GM18951 (cell line): ENCODE measurements at regions not wholly inside any gene's neighbourhood (a gene's known extent, or its start where the extent isn't known, plus 50 kb on each side); places are given as distances from the start of the nearest gene placed in this dataset.

Experiments
- POLR2A ChIP-seq: IDR thresholded peaks from 4 replicates; pipeline ENCODE4 v1.6.1; 2011; ENCODE audit warnings: mild to moderate bottlenecking; ENCODE audit not compliant: insufficient read length, insufficient read depth; ENCODE audit errors: extremely low read depth
- in situ Hi-C: fragments of 300-500 bp; cut with MboI; formaldehyde crosslinking; loops from one replicate; pipeline ENCODE4 v1.12.0; 2022; ENCODE audit warnings: low sequenced_read_pairs, mixed read lengths, inconsistent platforms; ENCODE audit not compliant: unreplicated experiment

- in situ Hi-C loops: loop anchor here (25.0 kb wide), 1 partner anchor 1101 kb away; a partner anchor contains a TSS
- TF ChIP-seq POLR2A: no peak
Measured at GRCh38 chr6:27138406-27138805, 109.1 kb upstream of the PRSS16 start.

- peak; percentile 99 for TF ChIP-seq POLR2A
- in situ Hi-C loops: loop anchor here (25.0 kb wide), 1 partner anchor 1102 kb away; a partner anchor contains a TSS
Measured at GRCh38 chr6:27138837-27139755, 108.4 kb upstream of the PRSS16 start.

DNA sequence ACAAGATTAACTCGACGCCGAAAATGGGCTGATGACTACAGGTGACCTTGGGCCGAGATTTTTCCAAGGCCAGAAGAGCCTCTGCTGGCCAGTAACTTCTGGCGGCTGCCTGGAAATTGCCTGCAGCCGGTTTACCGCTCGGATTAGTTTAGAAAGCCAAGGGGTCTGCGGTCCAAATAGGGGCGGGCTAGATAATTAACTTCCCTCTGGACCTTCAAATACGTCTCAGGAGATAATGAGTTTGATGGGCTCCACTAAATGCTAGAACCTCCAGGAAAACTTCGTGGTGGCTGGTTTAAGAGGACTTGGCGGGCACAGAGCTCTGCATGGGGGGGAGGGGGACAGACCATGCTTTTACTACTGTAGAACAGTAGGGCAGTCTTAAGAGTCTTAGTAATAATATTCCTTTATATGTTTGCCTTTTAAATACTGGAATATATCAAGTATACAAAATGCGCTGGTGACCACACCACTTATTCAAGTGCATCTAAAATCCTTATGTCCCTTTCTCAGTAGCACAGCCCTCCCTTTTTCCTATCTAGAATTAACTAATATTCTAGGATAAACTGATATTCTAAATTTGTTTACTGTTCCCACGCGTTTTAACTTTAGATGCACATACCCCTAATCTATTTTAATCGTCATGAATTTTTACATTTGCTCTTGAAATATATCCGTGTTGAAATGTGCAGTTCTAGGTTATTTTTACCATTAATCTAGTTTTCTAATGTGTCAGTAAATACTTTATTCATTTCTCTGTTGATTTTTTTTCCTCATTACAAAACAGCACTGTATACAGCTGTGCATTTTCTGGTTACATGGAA, 107.5 kb upstream of the PRSS16 start:
- in situ Hi-C loops: loop anchor here (10.0 to 25.0 kb wide), 2 partner anchors 945 to 1103 kb away; a partner anchor contains a TSS
- TF ChIP-seq POLR2A: peak; percentile 29

DNA sequence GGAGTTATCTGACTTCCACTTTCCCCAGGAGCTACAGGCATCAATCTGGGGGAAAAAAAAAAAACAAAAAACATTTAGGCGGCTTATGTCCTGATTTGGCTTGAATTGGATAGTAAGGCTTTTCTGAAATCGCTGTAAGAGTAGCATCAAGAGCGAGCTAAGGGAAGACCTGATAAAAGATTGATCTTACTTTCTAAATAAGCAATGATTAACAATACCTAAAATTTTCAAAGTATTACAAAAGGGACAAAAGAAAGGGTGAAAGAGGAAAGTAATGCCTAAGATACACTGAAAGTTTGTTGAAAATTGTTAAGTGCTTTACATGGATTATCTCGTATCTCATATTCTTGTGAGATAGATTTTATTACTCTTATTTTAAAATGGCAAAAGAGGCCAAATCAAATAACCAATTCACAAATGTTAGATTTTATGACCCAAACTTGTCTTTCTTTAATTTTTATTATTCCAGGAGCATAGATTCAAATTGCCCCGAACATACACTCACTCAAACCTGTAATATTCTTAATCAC, 106.4 kb upstream of the PRSS16 start:
- peak; percentile 28 for TF ChIP-seq POLR2A
- in situ Hi-C loops: loop anchor here (10.0 to 25.0 kb wide), 2 partner anchors 946 to 1104 kb away; a partner anchor contains a TSS

DNA sequence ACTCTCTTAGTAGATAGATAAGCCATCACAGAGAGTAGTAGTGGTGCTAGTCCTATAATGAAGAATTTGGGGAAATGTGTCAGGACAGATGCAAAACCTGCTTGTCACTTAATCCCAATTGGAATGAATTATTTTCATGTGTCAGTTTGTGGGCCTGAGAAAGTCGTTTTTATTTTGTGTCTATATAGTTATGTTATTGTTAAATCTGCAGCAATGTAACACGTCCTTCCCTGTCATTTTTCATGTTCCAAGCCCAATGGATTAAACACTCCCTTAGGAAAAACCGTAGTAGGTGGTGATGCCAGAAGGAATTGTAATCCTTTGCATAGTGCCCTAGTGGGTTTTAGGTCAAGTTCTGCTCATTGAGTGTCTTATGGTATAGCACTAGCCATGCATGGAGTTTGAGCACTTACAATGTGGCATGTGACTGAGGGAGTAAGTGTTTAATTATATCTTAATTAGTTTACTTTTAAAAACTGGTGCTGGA, 105.9 kb upstream of the PRSS16 start:
- TF ChIP-seq POLR2A: no peak

GRCh38 chr6:27143020-27143388, 104.5 kb upstream of the PRSS16 start:
- in situ Hi-C loops: loop anchor here (10.0 to 25.0 kb wide), 2 partner anchors 948 to 1106 kb away; a partner anchor contains a TSS

More for the DNA sequence above, 105.9 kb upstream of the PRSS16 start:
- in situ Hi-C loops: loop anchor here (10.0 to 25.0 kb wide), 2 partner anchors 947 to 1104 kb away; a partner anchor contains a TSS

GRCh38 chr6:27143474-27144026, 104.0 kb upstream of the PRSS16 start:
- no peak for TF ChIP-seq POLR2A
- in situ Hi-C loops: loop anchor here (10.0 to 25.0 kb wide), 2 partner anchors 949 to 1106 kb away; a partner anchor contains a TSS

DNA sequence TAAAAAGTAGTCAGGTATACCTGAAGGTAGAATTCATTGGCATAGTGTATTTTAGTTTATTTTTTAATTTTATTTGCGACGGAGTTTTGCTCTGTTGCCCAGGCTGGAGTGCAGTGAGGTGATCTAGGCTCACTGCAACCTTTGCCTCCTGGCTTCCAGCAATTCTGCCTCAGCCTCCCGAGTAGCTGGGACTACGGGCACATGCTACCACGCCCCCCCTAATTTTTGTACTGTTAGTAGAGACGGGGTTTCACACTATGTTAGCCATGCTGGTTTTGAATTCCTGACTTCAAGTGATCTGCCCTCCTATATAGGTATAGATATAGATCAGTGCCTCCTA, 102.8 kb upstream of the PRSS16 start:
- in situ Hi-C loops: loop anchor here (10.0 to 25.0 kb wide), 2 partner anchors 950 to 1107 kb away; a partner anchor contains a TSS

GRCh38 chr6:27145731-27146455, 101.6 kb upstream of the PRSS16 start:
- TF ChIP-seq POLR2A: peak; percentile 75
- in situ Hi-C loops: loop anchor here (10.0 to 25.0 kb wide), 2 partner anchors 951 to 1109 kb away; a partner anchor contains a TSS

More for the DNA sequence above, 102.8 kb upstream of the PRSS16 start:
- TF ChIP-seq POLR2A: no peak

GRCh38 chr6:27146456-27146705, 101.1 kb upstream of the PRSS16 start:
- TF ChIP-seq POLR2A: peak; percentile 83
- in situ Hi-C loops: loop anchor here (10.0 to 25.0 kb wide), 2 partner anchors 952 to 1109 kb away; a partner anchor contains a TSS

DNA sequence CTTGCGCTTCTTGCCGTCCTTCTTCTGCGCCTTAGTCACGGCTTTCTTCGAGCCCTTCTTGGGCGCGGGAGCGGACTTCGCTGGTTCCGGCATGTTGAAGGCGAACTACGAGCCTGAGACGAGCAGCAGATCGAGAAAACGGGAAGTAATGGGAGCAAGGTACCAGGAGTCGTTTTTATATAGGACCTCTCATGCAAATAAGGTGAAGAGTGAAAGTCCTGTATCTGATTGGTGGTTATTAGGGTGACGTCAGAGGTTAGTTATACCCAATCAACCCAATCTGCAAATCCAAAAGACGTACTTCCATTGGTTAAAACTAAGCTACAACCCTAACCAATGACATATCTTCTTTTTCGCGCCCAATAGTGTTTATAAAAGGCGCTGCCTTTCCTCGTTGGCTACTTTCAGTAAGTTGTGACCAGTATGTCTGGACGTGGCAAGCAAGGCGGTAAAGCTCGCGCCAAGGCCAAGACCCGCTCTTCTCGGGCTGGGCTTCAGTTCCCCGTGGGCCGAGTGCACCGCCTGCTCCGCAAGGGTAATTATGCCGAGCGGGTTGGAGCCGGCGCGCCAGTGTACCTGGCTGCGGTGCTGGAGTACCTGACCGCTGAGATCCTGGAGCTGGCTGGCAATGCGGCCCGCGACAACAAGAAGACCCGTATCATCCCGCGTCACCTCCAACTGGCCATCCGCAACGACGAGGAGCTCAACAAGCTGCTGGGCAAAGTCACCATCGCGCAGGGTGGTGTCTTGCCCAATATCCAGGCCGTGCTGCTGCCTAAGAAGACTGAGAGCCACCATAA, 100.6 kb upstream of the PRSS16 start:
- peak; percentile 98 for TF ChIP-seq POLR2A
- in situ Hi-C loops: loop anchor here (10.0 to 25.0 kb wide), 2 partner anchors 952 to 1110 kb away; a partner anchor contains a TSS
